ENCODE measurements at regions not wholly inside any gene's neighbourhood (a gene's known extent, or its start where the extent isn't known, plus 50 kb on each side); places are given as distances from the start of the nearest gene placed in this dataset.

DNA sequence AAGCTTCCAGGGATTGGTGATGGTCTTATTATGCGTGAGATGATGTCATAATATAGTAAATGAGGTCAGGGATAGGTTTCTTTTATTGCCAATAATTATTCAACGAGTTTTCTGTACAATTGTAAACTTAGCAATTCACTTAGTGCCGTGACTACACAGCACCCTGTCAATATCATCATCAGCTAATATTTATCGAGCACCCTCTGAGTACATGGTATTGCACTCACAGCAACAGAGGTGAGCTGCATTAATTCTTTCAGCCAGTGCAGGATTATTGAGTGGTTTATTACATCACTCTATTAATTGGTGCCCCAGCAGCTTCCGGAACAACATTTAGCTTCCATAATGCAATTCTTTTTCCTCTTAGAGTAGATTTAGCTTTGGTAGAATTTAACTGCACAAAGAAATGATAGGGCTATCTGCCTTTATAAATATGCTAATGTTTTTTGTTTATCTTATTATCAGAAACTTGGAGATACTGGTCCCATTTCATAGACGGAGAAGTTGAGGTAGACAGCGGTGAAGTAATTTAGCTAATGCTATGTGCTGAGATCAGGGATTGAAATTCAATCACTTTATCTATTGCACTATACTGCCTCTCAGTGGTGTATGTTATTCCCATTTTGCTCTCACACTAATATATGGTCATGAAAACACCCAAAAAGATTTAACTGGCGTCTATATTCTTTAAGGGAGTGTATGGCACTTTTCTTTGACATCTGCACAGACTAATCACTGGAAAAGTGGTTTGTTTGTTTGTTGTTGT lies 726.1 kb upstream of the WWC1 start:
- H3K9me3 ChIP-seq: no peaks in the 10 kb centered on the region
- H3K36me3 ChIP-seq: no peaks in the 10 kb centered on the region
- TF ChIP-seq, protein P1, sequence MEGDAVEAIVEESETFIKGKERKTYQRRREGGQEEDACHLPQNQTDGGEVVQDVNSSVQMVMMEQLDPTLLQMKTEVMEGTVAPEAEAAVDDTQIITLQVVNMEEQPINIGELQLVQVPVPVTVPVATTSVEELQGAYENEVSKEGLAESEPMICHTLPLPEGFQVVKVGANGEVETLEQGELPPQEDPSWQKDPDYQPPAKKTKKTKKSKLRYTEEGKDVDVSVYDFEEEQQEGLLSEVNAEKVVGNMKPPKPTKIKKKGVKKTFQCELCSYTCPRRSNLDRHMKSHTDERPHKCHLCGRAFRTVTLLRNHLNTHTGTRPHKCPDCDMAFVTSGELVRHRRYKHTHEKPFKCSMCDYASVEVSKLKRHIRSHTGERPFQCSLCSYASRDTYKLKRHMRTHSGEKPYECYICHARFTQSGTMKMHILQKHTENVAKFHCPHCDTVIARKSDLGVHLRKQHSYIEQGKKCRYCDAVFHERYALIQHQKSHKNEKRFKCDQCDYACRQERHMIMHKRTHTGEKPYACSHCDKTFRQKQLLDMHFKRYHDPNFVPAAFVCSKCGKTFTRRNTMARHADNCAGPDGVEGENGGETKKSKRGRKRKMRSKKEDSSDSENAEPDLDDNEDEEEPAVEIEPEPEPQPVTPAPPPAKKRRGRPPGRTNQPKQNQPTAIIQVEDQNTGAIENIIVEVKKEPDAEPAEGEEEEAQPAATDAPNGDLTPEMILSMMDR (IDR thresholded peaks at IDR 0.05; ENCODE audit: low read depth, low read length): peak; percentile 42
- no peaks in the 10 kb centered on the region for H3K4me1 ChIP-seq
- DNase-seq: no peak
- no peaks in the 10 kb centered on the region; the same call in none of the 2 replicates for H3K27me3 ChIP-seq
- H3K4me3 ChIP-seq (ENCODE audit: low read depth, low read length): no peak overlapping the region

DNA sequence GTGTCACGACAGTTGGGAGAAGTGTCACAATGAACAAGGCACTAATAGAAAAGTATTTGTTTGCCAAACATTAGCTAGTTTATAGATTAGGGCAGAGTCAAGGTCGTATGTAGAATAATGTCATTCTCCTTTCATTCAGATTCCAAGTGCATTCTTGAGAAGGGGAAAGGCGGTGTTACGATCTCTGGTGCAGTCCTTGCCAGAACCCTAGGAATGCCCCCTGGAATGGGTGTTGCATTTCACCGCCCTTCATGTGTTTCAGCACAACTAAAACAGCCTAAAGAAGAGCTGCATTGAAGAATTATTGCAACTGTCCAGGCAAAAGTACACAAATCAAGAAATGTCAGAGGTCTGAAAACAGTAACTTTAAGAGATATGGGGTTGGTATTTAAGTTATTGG lies 721.0 kb upstream of the WWC1 start:
- DNase-seq: no peak
- Histone ChIP-seq H3K4me3 (ENCODE audit: low read depth, low read length) (no peak overlapping the region), H3K27me3 (peaks cover 31% of the 10 kb centered on the region), H3K36me3 (no peaks in the 10 kb centered on the region), H3K4me1 (no peaks in the 10 kb centered on the region), H3K9me3 (no peaks in the 10 kb centered on the region)
- TF ChIP-seq, protein P1 (IDR thresholded peaks at IDR 0.05; ENCODE audit: low read depth, low read length): no peak

DNA sequence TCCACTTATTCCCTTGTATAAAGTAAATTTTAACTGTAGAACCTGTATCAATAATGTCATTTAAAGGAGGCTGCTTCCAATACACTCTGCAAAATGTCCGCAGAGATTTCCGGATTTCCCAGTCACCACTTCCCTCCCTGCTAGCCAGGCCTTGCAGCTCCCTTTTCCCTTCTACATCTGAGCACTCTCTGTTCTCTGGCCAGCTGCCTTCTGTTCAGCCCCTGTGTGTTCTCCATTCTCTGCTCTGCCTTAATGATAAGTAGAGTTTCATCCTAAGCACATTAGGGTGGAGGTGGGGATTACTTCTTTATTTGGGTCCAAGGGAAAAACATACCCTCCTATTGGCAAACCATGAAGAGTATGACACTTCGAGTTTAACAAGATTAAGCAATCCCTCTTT lies 719.6 kb upstream of the WWC1 start:
- TF ChIP-seq, protein P1 (IDR thresholded peaks at IDR 0.05; ENCODE audit: low read depth, low read length): no peak
- Histone ChIP-seq H3K4me3 (ENCODE audit: low read depth, low read length) (no peak overlapping the region), H3K9me3 (no peaks in the 10 kb centered on the region), H3K36me3 (no peaks in the 10 kb centered on the region), H3K4me1 (no peaks in the 10 kb centered on the region), H3K27me3 (peaks cover 45% of the 10 kb centered on the region)
- DNase-seq: no peak

DNA sequence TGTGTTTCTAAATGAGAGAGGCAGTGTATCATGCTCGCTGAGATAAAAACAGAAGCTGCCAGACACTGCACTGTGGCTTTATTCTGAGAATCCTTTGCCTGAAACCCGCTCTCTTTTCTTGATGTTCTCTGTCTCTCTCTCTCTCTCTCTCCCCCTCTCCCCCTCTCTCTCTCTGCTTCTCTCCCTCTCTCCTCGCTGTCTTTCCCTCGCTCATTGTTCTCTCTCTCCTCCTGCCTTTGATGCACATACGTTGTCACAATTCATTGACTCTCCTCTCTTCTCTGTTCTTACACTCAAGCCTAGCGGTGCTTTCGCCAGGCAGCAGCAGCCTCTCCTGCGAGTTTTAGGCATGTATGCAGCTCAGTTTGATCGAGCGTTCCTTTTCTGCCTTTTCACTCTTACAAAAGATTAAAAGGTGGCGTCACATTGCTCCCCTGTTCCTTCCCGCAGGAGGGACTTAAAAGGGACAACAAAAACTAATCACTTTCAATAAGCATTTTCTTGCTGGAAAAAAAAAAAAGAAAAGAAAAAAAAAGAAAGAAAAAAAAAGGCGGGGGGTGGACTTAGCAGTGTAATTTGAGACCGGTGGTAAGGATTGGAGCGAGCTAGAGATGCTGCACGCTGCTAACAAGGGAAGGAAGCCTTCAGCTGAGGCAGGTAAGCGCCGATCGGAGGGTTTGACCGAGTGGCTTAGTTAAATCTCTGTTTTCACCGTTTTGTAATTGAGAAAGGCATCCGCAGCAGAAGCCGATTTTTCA lies 717.9 kb upstream of the WWC1 start:
- H3K4me3 ChIP-seq (ENCODE audit: low read depth, low read length): no peak overlapping the region
- TF ChIP-seq, protein P1 (IDR thresholded peaks at IDR 0.05; ENCODE audit: low read depth, low read length): no peak
- no peaks in the 10 kb centered on the region for H3K4me1 ChIP-seq
- H3K36me3 ChIP-seq: no peaks in the 10 kb centered on the region
- peaks cover 60% of the 10 kb centered on the region for H3K27me3 ChIP-seq
- no peaks in the 10 kb centered on the region for H3K9me3 ChIP-seq
- no peak for DNase-seq

DNA sequence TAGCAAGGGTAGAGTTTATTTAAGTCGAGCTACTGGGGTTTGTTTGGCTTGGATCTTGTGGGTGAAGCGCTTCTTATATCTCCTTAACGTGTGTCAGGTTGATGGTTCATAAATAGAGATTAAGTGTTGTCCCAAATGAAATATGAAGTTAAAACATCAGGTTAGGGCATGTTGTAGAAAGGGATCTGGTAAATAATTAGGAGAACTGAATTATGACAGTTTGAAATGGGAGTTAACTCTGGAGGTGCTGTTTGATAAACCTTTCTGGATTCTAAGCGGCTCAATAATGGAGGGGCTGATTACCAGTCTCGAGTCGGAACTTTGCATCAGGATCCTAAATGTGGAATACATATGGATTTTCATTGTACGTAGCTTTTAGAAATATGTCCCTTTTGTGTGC lies 717.0 kb upstream of the WWC1 start:
- TF ChIP-seq, protein P1 (IDR thresholded peaks at IDR 0.05; ENCODE audit: low read depth, low read length): no peak
- Histone ChIP-seq H3K4me3 (ENCODE audit: low read depth, low read length) (no peak overlapping the region), H3K27me3 (peaks cover 64% of the 10 kb centered on the region), H3K9me3 (no peaks in the 10 kb centered on the region), H3K36me3 (no peaks in the 10 kb centered on the region), H3K4me1 (no peaks in the 10 kb centered on the region)
- no peak for DNase-seq

DNA sequence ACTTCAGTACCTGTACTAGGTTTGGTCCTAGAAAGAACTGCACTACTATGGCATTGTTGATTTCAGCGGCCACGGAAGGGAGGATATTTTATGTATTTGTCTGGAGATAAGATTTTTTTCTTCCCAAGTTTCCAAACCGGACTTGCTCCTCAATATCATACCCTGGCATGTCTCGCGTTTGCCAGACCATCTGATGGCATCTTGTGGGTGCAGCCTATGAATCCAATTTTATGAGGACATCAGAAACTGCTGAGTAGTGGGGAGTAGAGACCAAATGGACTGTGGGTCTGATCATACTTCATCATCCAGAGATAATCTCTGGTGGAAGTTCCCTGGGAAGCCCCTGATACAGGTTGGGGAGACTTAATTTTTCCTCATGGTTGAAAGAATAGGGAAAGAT lies 716.1 kb upstream of the WWC1 start:
- no peak for DNase-seq
- no peaks in the 10 kb centered on the region for H3K4me1 ChIP-seq
- H3K36me3 ChIP-seq: no peaks in the 10 kb centered on the region
- H3K9me3 ChIP-seq: no peaks in the 10 kb centered on the region
- no peak overlapping the region for H3K4me3 ChIP-seq (ENCODE audit: low read depth, low read length)
- TF ChIP-seq, protein P1 (IDR thresholded peaks at IDR 0.05; ENCODE audit: low read depth, low read length): no peak
- peaks cover 69% of the 10 kb centered on the region for H3K27me3 ChIP-seq

Measured in BE2C (cell line).